GM18519 (cell line): ENCODE measurements at regions not wholly inside any gene's neighbourhood (a gene's known extent, or its start where the extent isn't known, plus 50 kb on each side); places are given as distances from the start of the nearest gene placed in this dataset.
"Not testable (repeated sequence)": the region's sequence is repeated elsewhere in the genome, so short reads cannot be mapped to it uniquely, and the experiment has no call there.

Experiments
- ATAC-seq: cut with Tn5 transposase; IDR thresholded peaks from one replicate; pipeline ENCODE4 v1.9.1; 2021; ENCODE audit warnings: mild to moderate bottlenecking, moderate library complexity; ENCODE audit not compliant: unreplicated experiment, low FRiP score

- no peak for ATAC-seq
Measured at GRCh38 chr7:10779465-10780399, 193.9 kb upstream of the PHF14 start.

- ATAC-seq: no peak
Measured at GRCh38 chr7:10780400-10780747, 193.3 kb upstream of the PHF14 start.

- not testable (repeated sequence) for ATAC-seq
Measured at GRCh38 chr7:10786976-10787375, 186.7 kb upstream of the PHF14 start.

- no peak for ATAC-seq
Measured at GRCh38 chr7:10789170-10789569, 184.5 kb upstream of the PHF14 start.

GRCh38 chr7:10790910-10791309, 182.8 kb upstream of the PHF14 start:
- no peak for ATAC-seq

- no peak for ATAC-seq
Measured at GRCh38 chr7:10793995-10794775, 179.5 kb upstream of the PHF14 start.

- ATAC-seq: no peak
Measured at GRCh38 chr7:10797157-10797556, 176.5 kb upstream of the PHF14 start.

GRCh38 chr7:10798044-10798443, 175.6 kb upstream of the PHF14 start:
- no peak for ATAC-seq

GRCh38 chr7:10799475-10799874, 174.2 kb upstream of the PHF14 start:
- no peak for ATAC-seq

- ATAC-seq: no peak
Measured at GRCh38 chr7:10802011-10802410, 171.7 kb upstream of the PHF14 start.

GRCh38 chr7:10802526-10802925, 171.1 kb upstream of the PHF14 start:
- ATAC-seq: no peak

GRCh38 chr7:10803720-10804119, 170.0 kb upstream of the PHF14 start:
- ATAC-seq: no peak

GRCh38 chr7:10804770-10805169, 168.9 kb upstream of the PHF14 start:
- ATAC-seq: no peak

GRCh38 chr7:10815546-10815945, 158.1 kb upstream of the PHF14 start:
- no peak for ATAC-seq

GRCh38 chr7:10821156-10821555, 152.5 kb upstream of the PHF14 start:
- ATAC-seq: no peak

- no peak for ATAC-seq
Measured at GRCh38 chr7:10824154-10824553, 149.5 kb upstream of the PHF14 start.

GRCh38 chr7:10838228-10838627, 135.4 kb upstream of the PHF14 start:
- no peak for ATAC-seq

GRCh38 chr7:10845225-10845624, 128.4 kb upstream of the PHF14 start:
- ATAC-seq: no peak

GRCh38 chr7:10855583-10855982, 118.1 kb upstream of the PHF14 start:
- ATAC-seq: no peak

GRCh38 chr7:10860516-10860915, 113.2 kb upstream of the PHF14 start:
- ATAC-seq: no peak

GRCh38 chr7:10863476-10863875, 110.2 kb upstream of the PHF14 start:
- no peak for ATAC-seq

GRCh38 chr7:10874666-10875065, 99.0 kb upstream of the PHF14 start:
- no peak for ATAC-seq
